ENCODE measurements at regions not wholly inside any gene's neighbourhood (a gene's known extent, or its start where the extent isn't known, plus 50 kb on each side); places are given as distances from the start of the nearest gene placed in this dataset.

DNA sequence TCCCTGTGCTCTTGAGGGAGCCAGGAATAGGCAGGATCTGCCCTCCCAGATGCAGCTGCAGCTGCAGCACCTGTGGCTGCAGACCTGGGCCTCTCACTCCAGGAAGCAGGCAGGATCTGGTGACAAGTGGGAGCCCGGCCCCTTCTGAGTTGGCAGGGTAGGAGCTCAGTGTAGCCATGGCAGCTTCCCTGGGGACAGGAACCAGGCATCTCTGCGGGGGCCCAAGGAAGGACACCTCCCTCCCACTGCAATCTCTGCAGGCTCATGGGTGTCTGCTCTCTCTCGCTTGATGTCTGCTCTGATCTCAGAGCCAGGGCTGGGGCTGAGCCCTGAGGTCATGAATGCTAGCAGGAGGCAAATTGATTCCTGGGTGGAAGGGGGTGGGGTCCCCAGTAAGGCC is 592.5 kb upstream of the CA10 start:
- TF ChIP-seq ARNTL (CRISPR knock-in tag; IDR thresholded peaks at IDR 0.05; ENCODE audit: borderline replicate concordance, low read depth) (no peak), ZFP30 (CRISPR knock-in tag; IDR thresholded peaks at IDR 0.05) (no peak), PATZ1 (CRISPR knock-in tag; IDR thresholded peaks at IDR 0.05; ENCODE audit: borderline replicate concordance) (no peak), TCF4 (CRISPR knock-in tag; IDR thresholded peaks at IDR 0.05; ENCODE audit: borderline replicate concordance) (no peak), ZNF70 (CRISPR knock-in tag; IDR thresholded peaks at IDR 0.05) (no peak), CSDC2 (CRISPR knock-in tag; IDR thresholded peaks at IDR 0.05) (no peak), ISL1 (CRISPR knock-in tag; IDR thresholded peaks at IDR 0.05) (no peak), ESRRG (CRISPR knock-in tag; IDR thresholded peaks at IDR 0.05) (no peak), PPARA (CRISPR knock-in tag; IDR thresholded peaks at IDR 0.05; ENCODE audit: borderline replicate concordance) (no peak), BACH2 (CRISPR knock-in tag; IDR thresholded peaks at IDR 0.05; ENCODE audit: borderline replicate concordance) (no peak), ZFP3 (CRISPR knock-in tag; IDR thresholded peaks at IDR 0.05) (no peak), RARB (CRISPR knock-in tag; IDR thresholded peaks at IDR 0.05) (no peak), GLIS3 (CRISPR knock-in tag; IDR thresholded peaks at IDR 0.05) (no peak), TOX (CRISPR knock-in tag; IDR thresholded peaks at IDR 0.05; ENCODE audit: borderline replicate concordance) (no peak), ZC3H10 (CRISPR knock-in tag; IDR thresholded peaks at IDR 0.05) (no peak)
- TF ChIP-seq, protein P1, sequence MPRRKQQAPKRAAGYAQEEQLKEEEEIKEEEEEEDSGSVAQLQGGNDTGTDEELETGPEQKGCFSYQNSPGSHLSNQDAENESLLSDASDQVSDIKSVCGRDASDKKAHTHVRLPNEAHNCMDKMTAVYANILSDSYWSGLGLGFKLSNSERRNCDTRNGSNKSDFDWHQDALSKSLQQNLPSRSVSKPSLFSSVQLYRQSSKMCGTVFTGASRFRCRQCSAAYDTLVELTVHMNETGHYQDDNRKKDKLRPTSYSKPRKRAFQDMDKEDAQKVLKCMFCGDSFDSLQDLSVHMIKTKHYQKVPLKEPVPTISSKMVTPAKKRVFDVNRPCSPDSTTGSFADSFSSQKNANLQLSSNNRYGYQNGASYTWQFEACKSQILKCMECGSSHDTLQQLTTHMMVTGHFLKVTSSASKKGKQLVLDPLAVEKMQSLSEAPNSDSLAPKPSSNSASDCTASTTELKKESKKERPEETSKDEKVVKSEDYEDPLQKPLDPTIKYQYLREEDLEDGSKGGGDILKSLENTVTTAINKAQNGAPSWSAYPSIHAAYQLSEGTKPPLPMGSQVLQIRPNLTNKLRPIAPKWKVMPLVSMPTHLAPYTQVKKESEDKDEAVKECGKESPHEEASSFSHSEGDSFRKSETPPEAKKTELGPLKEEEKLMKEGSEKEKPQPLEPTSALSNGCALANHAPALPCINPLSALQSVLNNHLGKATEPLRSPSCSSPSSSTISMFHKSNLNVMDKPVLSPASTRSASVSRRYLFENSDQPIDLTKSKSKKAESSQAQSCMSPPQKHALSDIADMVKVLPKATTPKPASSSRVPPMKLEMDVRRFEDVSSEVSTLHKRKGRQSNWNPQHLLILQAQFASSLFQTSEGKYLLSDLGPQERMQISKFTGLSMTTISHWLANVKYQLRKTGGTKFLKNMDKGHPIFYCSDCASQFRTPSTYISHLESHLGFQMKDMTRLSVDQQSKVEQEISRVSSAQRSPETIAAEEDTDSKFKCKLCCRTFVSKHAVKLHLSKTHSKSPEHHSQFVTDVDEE (CRISPR knock-in tag; IDR thresholded peaks at IDR 0.05): no peak
- no peak for ATAC-seq

- no peak for ATAC-seq
- TF ChIP-seq CSDC2 (CRISPR knock-in tag; IDR thresholded peaks at IDR 0.05) (no peak), CREB5 (CRISPR knock-in tag; IDR thresholded peaks at IDR 0.05; ENCODE audit: low read depth) (no peak), POU6F1 (CRISPR knock-in tag; IDR thresholded peaks at IDR 0.05; ENCODE audit: borderline replicate concordance, low read depth) (no peak), ZNF565 (CRISPR knock-in tag; conservative IDR thresholded peaks at IDR 0.05; ENCODE audit: low read depth) (no peak)
- TF ChIP-seq, protein P1 (CRISPR knock-in tag; IDR thresholded peaks at IDR 0.05): no peak
Measured at GRCh38 chr17:52744179-52744578, 585.7 kb upstream of the CA10 start.

DNA sequence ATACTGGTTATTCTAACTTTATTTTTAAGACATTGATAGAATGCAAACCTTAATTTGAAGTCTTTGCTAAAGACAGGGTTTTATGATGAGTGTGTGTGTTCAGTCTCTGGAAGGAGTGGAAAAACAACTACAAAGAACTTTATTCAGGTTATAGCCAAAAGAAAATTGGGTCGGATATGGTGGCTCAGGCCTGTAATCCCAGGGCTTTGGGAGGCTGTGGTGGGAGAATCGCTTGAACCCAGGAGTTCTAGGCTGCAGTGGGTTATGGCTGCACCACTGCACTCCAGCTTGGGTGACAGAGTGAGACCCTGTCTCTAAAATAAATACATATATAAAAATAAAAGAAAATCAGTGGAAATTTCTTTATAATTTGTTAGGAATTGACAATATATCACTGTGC is 581.5 kb upstream of the CA10 start:
- TF ChIP-seq ZFP3 (CRISPR knock-in tag; IDR thresholded peaks at IDR 0.05) (no peak), ZNF70 (CRISPR knock-in tag; IDR thresholded peaks at IDR 0.05) (no peak), ARNTL (CRISPR knock-in tag; IDR thresholded peaks at IDR 0.05; ENCODE audit: borderline replicate concordance, low read depth) (no peak), OSR1 (CRISPR knock-in tag; IDR thresholded peaks at IDR 0.05) (no peak), CSDC2 (CRISPR knock-in tag; IDR thresholded peaks at IDR 0.05) (no peak), TOX (CRISPR knock-in tag; IDR thresholded peaks at IDR 0.05; ENCODE audit: borderline replicate concordance) (no peak), BACH2 (CRISPR knock-in tag; IDR thresholded peaks at IDR 0.05; ENCODE audit: borderline replicate concordance) (no peak), GLIS3 (CRISPR knock-in tag; IDR thresholded peaks at IDR 0.05) (no peak)
- no peak for ATAC-seq

All from SK-N-SH treated with all-trans-retinoic acid at 6 μM for 48 hours (cell line).